GM19043 (cell line): ENCODE measurements at regions not wholly inside any gene's neighbourhood (a gene's known extent, or its start where the extent isn't known, plus 50 kb on each side); places are given as distances from the start of the nearest gene placed in this dataset.

Source experiments
- ATAC-seq: cut with Tn5 transposase; IDR thresholded peaks from one replicate; pipeline ENCODE4 v1.9.1; 2021; ENCODE audit warnings: low read depth; ENCODE audit not compliant: unreplicated experiment

DNA sequence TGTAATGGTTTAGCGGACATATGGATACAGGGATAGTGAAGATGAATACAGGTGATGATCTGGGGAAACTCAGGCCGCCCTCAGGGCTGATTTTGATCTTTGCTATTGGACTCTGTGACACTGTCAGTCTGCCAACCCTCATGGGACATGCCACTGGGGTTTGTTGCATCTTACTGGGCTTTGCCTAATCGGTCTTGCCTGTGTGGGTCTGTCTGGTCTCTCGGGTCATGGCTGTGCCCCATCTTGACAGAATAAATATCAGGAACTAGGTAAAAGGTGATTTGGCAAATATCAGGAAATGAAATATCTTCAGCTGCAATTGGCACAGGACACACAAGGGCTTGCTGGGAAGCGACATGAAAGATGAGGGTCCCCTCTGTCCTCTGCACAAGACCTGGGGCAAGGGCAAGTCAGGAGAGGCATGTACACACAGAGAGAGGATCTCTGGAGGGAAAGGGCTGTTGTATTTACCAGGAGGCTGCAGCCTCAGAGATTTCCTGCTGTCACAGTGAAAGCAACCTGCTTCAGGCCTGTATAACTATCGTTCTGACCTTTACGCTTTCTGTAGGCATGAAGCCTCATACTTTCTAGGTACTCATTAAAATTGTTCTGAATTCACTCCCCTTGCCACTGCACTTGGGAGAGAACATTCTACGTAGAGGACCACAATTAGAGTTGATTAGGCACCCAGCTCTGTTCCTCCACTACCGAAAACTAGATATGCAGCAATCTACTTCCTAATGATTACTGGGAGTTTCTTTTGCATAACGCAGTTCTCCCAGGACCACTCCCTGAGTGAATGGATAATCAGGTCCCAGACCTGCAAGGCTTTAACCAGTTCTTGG lies 52.0 kb upstream of the GADD45A start:
- no peak for ATAC-seq

DNA sequence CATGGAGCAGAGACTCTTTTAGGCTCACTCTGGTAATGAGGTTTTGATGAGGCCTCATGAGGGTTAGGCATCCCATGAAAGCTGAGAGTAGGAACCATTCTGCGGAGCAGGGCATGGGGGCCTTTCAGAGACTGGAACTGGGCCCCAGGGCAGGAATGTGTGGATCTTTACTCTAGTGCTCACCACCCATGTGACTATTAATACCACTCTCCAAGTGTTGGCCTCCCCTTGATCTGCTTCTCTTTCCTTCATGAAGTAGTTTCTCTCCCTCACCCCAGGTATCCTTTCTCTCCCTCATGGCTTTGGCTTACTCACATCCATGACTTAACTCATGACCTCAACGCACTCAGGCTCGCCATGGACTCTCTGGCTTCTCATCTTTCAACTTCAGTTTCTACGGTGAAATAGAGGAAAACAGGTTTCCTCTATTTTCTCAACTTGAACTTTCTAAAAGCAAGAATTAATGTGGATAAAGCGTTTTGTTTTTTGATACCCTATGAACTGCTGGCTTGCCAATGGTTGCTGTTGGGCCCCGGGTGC lies 50.5 kb upstream of the GADD45A start:
- ATAC-seq = no peak

DNA sequence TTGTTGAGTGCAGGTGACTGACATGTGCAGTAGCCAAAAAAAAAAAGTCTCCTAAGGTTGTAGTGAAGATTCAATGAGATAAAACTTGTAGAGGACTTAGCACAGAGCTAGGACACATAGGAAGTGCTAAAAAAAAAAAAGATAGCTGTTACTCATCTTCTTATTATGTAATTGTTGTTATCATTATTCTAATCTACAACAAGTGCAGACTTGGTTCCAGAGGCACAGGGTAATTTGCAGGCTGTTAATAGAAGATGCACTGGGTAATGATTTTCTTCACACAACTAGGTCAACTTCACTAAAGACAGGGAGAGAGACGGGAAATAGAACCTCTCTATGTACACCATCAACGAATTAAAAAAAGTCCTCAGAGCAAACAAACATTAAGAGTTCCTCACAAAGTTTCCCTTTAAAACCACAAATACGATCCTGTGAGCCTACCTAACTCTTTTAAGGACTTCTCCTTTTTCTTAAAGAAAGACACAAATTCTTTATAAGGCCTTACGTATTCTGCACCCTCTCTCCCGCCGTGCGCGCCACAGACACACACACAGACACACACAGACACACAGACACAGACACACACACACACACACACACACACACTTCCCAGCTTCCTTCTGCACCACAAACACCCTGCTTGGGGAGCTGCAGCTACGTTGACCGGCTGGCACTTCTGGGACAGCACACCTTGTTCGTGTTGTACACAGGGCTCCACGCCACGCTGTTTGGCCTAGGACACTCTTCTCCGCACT lies 49.8 kb upstream of the GADD45A start:
- no peak for ATAC-seq
